WTC11 (cell line): ENCODE measurements at regions not wholly inside any gene's neighbourhood (a gene's known extent, or its start where the extent isn't known, plus 50 kb on each side); places are given as distances from the start of the nearest gene placed in this dataset.

Source experiments
- ATAC-seq: fragments of 200-7000 bp; cut with Tn5 transposase; 2 replicates; pipeline ENCODE4 v1.10.0; 2021; ENCODE audit warnings: mild to moderate bottlenecking, moderate library complexity
- CTCF ChIA-PET: fragments of 300-600 bp; sonication (Branson Sonifier 250); formaldehyde crosslinking; loops from one replicate; lab custom pipeline; 2021; ENCODE audit warnings: antibody characterized with exemption; lab: Charles Lee
- POLR2A ChIA-PET: fragments of 350-600 bp; sonication (Branson Sonifier 250); formaldehyde crosslinking; loops from one replicate; lab custom pipeline; 2021; ENCODE audit warnings: antibody characterized with exemption; lab: Charles Lee
- DNase-seq: peaks from one replicate; pipeline ENCODE4 v3.0.0; 2021; ENCODE audit warnings: low spot score
- H3K27ac Mint-ChIP-seq: 2 replicates; pipeline ENCODE4 v1.8.0; 2021; ENCODE audit warnings: mixed read lengths
- H3K27me3 Mint-ChIP-seq: 2 replicates; pipeline ENCODE4 v1.8.0; 2021; ENCODE audit warnings: low read depth, mild to moderate bottlenecking, moderate library complexity, mixed read lengths
- H3K36me3 Mint-ChIP-seq: 2 replicates; pipeline ENCODE4 v1.8.0; 2021; ENCODE audit warnings: mixed read lengths
- H3K4me1 Mint-ChIP-seq: 2 replicates; pipeline ENCODE4 v1.8.0; 2022; ENCODE audit warnings: mixed read lengths
- H3K4me3 Mint-ChIP-seq: 2 replicates; pipeline ENCODE4 v1.8.0; 2021; ENCODE audit warnings: mild to moderate bottlenecking, moderate library complexity, mixed read lengths
- H3K9me3 Mint-ChIP-seq: 2 replicates; pipeline ENCODE4 v1.8.0; 2021; ENCODE audit warnings: mixed read lengths
- AFF4 ChIP-seq: sonication (generic); formaldehyde crosslinking; IDR thresholded peaks from 2 replicates; pipeline ENCODE4 v1.8.1; 2023; ENCODE audit warnings: mild to moderate bottlenecking, missing genetic modification reagents, borderline replicate concordance
- CBFB ChIP-seq: sonication (generic); formaldehyde crosslinking; IDR thresholded peaks from 2 replicates; pipeline ENCODE4 v1.8.1; 2022; ENCODE audit warnings: mild to moderate bottlenecking, low read depth, missing genetic modification reagents
- JAZF1 ChIP-seq: fragments of 250-450 bp; sonication (Bioruptor Pico); IDR thresholded peaks from 2 replicates; pipeline ENCODE4 v1.9.0; 2021; ENCODE audit warnings: moderate library complexity, mild to moderate bottlenecking, inconsistent platforms
- NFE2L1 ChIP-seq: sonication (generic); formaldehyde crosslinking; IDR thresholded peaks from 2 replicates; pipeline ENCODE4 v1.8.1; 2023; ENCODE audit warnings: missing genetic modification reagents
- RORB ChIP-seq: fragments of 250-450 bp; sonication (Bioruptor Pico); IDR thresholded peaks from 2 replicates; pipeline ENCODE4 v1.9.0; 2021; ENCODE audit warnings: mild to moderate bottlenecking
- SP1 ChIP-seq: sonication (generic); formaldehyde crosslinking; conservative IDR thresholded peaks from 2 replicates; pipeline ENCODE4 v1.8.1; 2022; ENCODE audit warnings: missing genetic modification reagents
- TCF7 ChIP-seq: sonication (generic); formaldehyde crosslinking; IDR thresholded peaks from 2 replicates; pipeline ENCODE4 v1.8.0; 2022; ENCODE audit warnings: mild to moderate bottlenecking, low read depth, missing genetic modification reagents, moderate library complexity
- ZNF121 ChIP-seq: sonication (generic); formaldehyde crosslinking; IDR thresholded peaks from 2 replicates; pipeline ENCODE4 v1.8.0; 2023; ENCODE audit warnings: missing genetic modification reagents
- ZNF232 ChIP-seq: sonication (generic); formaldehyde crosslinking; IDR thresholded peaks from 2 replicates; pipeline ENCODE4 v1.8.0; 2022; ENCODE audit warnings: mild to moderate bottlenecking, missing genetic modification reagents
- ZNF263 ChIP-seq: sonication (generic); formaldehyde crosslinking; IDR thresholded peaks from 2 replicates; pipeline ENCODE4 v1.8.1; 2022; ENCODE audit warnings: low read depth, mild to moderate bottlenecking, moderate library complexity, missing genetic modification reagents
- ZNF671 ChIP-seq: fragments of 250-450 bp; sonication (Bioruptor Pico); IDR thresholded peaks from 2 replicates; pipeline ENCODE4 v1.8.0; 2021; ENCODE audit warnings: mild to moderate bottlenecking
- TF ChIP-seq, protein P1 (sequence below): fragments of 250-450 bp; sonication (Bioruptor Pico); IDR thresholded peaks from 2 replicates; pipeline ENCODE4 v1.9.0; 2021; ENCODE audit warnings: mild to moderate bottlenecking, borderline replicate concordance
- TF ChIP-seq, protein P2 (sequence below): sonication (generic); formaldehyde crosslinking; IDR thresholded peaks from 2 replicates; pipeline ENCODE4 v1.8.1; 2022; ENCODE audit warnings: low read depth, mild to moderate bottlenecking, moderate library complexity, missing genetic modification reagents, borderline replicate concordance
- TF ChIP-seq, protein P3 (sequence below): fragments of 250-450 bp; sonication (Bioruptor Pico); IDR thresholded peaks from 2 replicates; pipeline ENCODE4 v1.9.0; 2021; ENCODE audit warnings: mild to moderate bottlenecking
- TF ChIP-seq, protein P4 (sequence below): sonication (generic); formaldehyde crosslinking; IDR thresholded peaks from 2 replicates; pipeline ENCODE4 v1.8.1; 2023; ENCODE audit warnings: mild to moderate bottlenecking, missing genetic modification reagents, moderate library complexity

- no peak for TF ChIP-seq AFF4
- no peak for TF ChIP-seq ZNF671 (CRISPR knock-in tag)
- TF ChIP-seq CBFB (CRISPR knock-in tag): no peak
- TF ChIP-seq, protein P1, sequence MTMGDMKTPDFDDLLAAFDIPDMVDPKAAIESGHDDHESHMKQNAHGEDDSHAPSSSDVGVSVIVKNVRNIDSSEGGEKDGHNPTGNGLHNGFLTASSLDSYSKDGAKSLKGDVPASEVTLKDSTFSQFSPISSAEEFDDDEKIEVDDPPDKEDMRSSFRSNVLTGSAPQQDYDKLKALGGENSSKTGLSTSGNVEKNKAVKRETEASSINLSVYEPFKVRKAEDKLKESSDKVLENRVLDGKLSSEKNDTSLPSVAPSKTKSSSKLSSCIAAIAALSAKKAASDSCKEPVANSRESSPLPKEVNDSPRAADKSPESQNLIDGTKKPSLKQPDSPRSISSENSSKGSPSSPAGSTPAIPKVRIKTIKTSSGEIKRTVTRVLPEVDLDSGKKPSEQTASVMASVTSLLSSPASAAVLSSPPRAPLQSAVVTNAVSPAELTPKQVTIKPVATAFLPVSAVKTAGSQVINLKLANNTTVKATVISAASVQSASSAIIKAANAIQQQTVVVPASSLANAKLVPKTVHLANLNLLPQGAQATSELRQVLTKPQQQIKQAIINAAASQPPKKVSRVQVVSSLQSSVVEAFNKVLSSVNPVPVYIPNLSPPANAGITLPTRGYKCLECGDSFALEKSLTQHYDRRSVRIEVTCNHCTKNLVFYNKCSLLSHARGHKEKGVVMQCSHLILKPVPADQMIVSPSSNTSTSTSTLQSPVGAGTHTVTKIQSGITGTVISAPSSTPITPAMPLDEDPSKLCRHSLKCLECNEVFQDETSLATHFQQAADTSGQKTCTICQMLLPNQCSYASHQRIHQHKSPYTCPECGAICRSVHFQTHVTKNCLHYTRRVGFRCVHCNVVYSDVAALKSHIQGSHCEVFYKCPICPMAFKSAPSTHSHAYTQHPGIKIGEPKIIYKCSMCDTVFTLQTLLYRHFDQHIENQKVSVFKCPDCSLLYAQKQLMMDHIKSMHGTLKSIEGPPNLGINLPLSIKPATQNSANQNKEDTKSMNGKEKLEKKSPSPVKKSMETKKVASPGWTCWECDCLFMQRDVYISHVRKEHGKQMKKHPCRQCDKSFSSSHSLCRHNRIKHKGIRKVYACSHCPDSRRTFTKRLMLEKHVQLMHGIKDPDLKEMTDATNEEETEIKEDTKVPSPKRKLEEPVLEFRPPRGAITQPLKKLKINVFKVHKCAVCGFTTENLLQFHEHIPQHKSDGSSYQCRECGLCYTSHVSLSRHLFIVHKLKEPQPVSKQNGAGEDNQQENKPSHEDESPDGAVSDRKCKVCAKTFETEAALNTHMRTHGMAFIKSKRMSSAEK (CRISPR knock-in tag): no peak
- no peak for TF ChIP-seq JAZF1 (CRISPR knock-in tag)
- no peak for TF ChIP-seq TCF7 (CRISPR knock-in tag)
- TF ChIP-seq, protein P2, sequence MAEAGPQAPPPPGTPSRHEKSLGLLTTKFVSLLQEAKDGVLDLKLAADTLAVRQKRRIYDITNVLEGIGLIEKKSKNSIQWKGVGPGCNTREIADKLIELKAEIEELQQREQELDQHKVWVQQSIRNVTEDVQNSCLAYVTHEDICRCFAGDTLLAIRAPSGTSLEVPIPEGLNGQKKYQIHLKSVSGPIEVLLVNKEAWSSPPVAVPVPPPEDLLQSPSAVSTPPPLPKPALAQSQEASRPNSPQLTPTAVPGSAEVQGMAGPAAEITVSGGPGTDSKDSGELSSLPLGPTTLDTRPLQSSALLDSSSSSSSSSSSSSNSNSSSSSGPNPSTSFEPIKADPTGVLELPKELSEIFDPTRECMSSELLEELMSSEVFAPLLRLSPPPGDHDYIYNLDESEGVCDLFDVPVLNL (CRISPR knock-in tag): no peak
- no peak for TF ChIP-seq ZNF263 (CRISPR knock-in tag)
- TF ChIP-seq, protein P3, sequence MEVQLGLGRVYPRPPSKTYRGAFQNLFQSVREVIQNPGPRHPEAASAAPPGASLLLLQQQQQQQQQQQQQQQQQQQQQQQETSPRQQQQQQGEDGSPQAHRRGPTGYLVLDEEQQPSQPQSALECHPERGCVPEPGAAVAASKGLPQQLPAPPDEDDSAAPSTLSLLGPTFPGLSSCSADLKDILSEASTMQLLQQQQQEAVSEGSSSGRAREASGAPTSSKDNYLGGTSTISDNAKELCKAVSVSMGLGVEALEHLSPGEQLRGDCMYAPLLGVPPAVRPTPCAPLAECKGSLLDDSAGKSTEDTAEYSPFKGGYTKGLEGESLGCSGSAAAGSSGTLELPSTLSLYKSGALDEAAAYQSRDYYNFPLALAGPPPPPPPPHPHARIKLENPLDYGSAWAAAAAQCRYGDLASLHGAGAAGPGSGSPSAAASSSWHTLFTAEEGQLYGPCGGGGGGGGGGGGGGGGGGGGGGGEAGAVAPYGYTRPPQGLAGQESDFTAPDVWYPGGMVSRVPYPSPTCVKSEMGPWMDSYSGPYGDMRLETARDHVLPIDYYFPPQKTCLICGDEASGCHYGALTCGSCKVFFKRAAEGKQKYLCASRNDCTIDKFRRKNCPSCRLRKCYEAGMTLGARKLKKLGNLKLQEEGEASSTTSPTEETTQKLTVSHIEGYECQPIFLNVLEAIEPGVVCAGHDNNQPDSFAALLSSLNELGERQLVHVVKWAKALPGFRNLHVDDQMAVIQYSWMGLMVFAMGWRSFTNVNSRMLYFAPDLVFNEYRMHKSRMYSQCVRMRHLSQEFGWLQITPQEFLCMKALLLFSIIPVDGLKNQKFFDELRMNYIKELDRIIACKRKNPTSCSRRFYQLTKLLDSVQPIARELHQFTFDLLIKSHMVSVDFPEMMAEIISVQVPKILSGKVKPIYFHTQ: no peak
- TF ChIP-seq, all 79 proteins: peak for 0
Measured at GRCh38 chr4:97386969-97387368, 756.3 kb downstream of the STPG2 start (continued).

- H3K9me3 Mint-ChIP-seq: peaks cover 35% of the 10 kb centered on the region
- no peak for DNase-seq
- no peaks in the 10 kb centered on the region; the same call in 1 of the 2 replicates for H3K36me3 Mint-ChIP-seq
- POLR2A ChIA-PET: no interaction called here
- TF ChIP-seq ZNF232 (CRISPR knock-in tag) (no peak), NFE2L1 (CRISPR knock-in tag) (no peak), SP1 (CRISPR knock-in tag) (no peak), TCF7 (CRISPR knock-in tag) (no peak), RORB (CRISPR knock-in tag) (no peak), ZNF121 (CRISPR knock-in tag) (no peak)
- TF ChIP-seq, protein P4, sequence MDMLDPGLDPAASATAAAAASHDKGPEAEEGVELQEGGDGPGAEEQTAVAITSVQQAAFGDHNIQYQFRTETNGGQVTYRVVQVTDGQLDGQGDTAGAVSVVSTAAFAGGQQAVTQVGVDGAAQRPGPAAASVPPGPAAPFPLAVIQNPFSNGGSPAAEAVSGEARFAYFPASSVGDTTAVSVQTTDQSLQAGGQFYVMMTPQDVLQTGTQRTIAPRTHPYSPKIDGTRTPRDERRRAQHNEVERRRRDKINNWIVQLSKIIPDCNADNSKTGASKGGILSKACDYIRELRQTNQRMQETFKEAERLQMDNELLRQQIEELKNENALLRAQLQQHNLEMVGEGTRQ (CRISPR knock-in tag): no peak
- TF ChIP-seq, protein P3: no peak
- TF ChIP-seq, all 79 proteins: peak for 0
- no peak overlapping the region for H3K4me3 Mint-ChIP-seq
- H3K4me1 Mint-ChIP-seq: no peaks in the 10 kb centered on the region
- CTCF ChIA-PET: no interaction called here
- H3K27ac Mint-ChIP-seq: no peak overlapping the region
- ATAC-seq: no peak
- H3K27me3 Mint-ChIP-seq: no peaks in the 10 kb centered on the region
Measured at GRCh38 chr4:97394653-97395052, 748.6 kb downstream of the STPG2 start.
